DMS79 treated with DMSO at 0.1 percent for 48 hours (cell line): ENCODE measurements at regions not wholly inside any gene's neighbourhood (a gene's known extent, or its start where the extent isn't known, plus 50 kb on each side); places are given as distances from the start of the nearest gene placed in this dataset.

ENCODE experiments used
- DNase-seq: peaks from one replicate; lab custom pipeline; 2025; lab: John Stamatoyannopoulos, UW

DNA sequence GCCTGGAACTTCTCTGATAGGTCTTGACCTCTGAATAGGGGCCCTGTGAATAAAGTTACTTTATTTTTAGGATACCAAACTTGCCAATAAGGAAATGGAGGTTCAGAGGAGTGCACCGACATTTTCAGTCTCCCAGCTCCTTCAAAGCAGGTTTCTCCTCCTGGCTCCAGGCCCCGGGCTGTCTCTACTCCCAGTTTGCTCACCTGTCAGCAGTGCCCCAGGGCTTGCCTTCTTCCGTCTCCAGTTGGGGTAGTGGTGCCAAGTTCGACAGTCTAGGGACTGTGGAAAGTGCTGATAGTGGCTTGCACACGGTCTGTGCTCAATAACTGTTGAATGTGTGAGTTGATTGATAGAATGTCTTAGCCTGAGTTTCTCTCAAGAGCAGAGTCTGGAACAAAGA lies 149.2 kb downstream of the ACTL8 start:
- peak; percentile 25 for DNase-seq

DNA sequence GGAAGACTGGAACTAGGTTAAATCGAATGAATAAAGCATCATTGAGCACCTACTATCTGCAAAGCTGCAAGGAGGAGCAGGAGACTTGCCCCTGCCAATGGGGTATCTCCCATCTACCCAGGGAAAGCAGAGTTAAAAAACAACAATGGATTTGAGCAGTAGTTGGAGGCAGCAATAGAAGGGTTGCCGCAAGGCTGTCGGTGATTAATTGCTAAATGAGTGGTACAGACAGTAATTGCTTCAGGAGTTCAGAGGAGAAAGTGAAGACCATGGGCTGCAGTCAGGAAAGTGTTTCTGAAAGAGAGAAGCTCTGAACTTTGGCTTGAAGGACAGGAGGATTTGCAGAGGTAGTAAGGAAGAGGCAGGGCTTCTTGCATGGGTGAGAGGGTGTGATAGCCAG lies 152.9 kb downstream of the ACTL8 start:
- DNase-seq = no peak

DNA sequence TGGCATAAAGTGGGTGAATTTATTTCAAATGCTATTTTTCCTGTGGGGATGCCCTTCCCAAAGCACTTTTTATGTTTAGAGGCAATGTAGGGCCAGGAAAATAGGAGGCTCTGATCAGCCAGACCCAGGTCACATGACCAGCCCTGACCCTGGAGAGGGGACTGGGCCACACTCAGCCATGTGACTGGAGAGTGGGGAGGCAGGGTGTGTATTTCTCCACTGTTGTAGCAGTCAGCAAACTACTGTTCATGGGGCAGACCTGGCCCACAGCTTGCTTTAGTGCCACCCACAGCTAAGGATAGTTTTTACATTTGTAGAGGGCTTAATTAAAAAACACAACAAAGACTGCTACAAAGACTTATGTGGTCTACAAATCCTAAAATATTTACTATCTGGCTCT lies 153.8 kb downstream of the ACTL8 start:
- DNase-seq = no peak

GRCh38 chr1:17909634-17910033 lies 154.5 kb downstream of the ACTL8 start:
- no peak for DNase-seq

- peak; percentile 60 for DNase-seq
Measured at GRCh38 chr1:17911791-17912190, 156.7 kb downstream of the ACTL8 start.

DNA sequence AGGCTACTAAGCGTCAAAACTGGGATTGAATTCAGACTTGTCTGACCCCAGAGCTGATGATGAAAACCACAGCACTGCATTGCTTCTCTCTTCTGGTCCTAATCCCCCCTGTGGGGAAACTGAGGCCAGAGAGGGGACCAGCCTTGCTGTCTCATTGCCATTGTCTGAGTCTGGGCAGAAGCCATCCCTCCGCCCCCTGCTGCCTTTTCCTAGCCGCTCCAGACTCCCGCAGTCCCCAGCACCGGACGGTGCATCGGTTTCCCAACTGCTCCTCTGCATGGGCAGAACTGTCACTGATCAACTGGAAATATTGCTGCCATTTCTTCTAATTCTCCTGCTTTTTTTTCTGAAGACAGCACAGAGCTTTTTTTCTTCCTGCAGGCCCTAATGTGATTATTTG lies 157.4 kb downstream of the ACTL8 start:
- DNase-seq = no peak

DNA sequence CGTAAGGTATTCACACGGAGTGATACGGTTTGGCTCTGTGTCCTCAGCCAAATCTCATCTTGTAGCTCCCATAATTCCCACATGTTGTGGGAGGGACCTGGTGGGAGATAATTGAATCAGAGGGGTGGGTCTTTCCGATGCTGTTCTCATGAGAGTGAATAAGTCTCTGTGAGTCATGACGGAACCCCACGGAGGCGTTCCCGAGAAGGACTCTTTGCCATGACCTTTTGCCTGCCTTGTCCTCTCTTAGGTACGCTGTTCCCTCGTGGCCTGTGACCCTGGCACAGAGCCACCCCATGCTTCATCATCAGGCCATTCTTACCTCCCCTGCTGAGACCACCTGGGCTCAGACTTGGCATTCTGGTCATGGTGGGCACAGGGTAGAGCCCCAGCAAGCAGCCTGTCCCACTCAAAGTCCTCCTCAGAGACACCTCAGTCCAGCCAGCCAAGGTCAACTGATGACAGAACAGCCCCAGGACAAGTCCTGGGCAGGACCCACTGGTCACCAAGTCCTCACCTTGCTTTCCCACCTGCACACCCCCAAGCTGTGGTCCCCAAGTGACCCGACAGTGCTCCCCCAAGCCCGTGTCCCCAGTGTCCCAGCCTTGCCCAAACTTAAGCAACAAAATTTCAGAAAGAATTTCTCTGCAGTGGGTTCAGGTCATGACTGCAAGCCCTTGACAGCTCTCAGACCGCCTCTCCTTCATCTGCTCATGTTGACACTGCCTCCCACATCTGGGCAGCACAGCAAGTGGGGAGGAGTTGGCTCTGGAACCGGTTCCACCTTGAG lies 158.4 kb downstream of the ACTL8 start:
- DNase-seq = no peak

GRCh38 chr1:17914131-17914530 lies 159.0 kb downstream of the ACTL8 start:
- DNase-seq = no peak

DNA sequence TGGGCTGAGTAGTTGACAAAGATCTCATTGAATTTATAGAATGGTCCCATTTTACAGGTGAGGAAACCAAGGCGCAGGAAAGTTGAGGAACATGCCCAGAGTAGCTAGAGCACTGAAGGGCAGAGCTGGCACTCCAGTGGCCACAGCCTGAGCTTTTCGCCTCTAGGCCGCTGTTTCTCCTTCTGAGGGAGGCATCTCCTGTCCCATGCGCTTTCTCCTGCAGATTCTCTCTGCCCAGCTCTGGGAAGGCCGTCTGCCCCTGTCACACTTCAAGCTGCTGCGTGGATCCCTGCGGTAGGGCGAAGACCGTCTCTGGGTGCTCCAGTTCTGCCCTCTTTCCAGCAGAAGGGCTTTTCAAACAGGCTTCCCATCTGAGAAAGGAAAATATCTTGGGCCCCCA lies 159.9 kb downstream of the ACTL8 start:
- no peak for DNase-seq

GRCh38 chr1:17915511-17916197 lies 160.5 kb downstream of the ACTL8 start:
- DNase-seq = no peak

GRCh38 chr1:17916702-17917101 lies 161.6 kb downstream of the ACTL8 start:
- no peak for DNase-seq

DNA sequence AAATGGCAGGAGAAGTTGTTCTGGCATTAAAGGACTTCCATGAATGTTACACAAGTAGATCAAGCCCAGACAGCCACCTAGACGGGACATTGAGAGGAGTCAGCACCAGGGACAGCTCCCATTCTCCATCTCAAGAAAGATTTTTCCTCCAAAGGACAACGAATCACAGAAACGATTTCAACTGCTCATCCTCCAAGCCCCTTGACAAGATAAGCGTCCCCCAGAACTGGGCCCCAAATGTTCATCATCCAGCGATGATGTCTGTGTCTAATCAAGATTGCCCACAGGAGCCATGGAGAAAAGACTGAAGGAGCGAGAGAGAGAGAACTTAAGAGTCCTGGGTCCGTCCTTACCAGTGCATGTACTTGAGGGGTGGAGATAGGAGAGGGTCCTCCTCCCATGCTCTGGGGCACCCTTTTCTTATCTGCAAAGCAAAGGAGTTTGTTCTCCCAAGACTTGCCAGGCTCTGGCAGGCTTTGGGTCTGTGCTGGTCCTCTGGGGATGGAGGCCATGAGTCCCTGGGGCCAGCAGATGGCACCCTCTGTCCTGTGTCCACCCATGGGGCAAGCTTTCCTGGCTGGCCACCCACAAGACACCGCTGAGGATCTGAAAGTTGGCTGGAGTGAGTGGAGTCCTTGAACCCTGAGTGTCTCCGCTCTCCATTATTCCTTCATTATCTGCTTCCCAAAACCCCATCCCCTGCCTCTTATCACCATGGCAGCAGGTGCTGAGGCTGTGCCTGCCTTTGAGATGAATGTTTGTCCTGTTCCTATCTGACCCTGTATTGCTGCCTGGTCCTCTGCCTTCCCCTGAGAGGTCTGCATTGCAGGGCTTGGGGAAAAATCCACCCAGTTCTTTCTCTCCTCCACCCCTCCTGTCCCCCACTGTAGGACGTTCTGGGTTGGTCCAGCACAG lies 164.6 kb downstream of the ACTL8 start:
- DNase-seq = no peak

GRCh38 chr1:17920881-17921640 lies 165.9 kb downstream of the ACTL8 start:
- no peak for DNase-seq

DNA sequence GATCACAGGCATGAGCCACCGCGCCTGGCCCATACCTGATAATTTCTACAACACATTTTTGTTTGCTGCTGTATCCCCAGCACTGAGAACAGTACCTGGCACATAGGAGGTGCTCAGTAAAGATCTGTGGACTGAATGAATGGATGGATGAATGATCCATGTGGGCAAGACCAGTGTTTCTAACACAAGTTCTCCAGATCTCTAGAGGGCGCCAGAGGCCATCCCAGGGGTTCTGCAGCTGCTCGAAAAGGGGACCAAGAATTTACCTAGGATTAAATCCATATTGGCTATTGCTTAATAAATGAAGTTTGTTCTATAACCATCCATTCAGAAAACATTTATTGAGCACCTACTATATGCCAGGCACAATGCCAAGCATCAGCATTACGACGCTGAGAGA lies 167.7 kb downstream of the ACTL8 start:
- DNase-seq = peak; percentile 28

DNA sequence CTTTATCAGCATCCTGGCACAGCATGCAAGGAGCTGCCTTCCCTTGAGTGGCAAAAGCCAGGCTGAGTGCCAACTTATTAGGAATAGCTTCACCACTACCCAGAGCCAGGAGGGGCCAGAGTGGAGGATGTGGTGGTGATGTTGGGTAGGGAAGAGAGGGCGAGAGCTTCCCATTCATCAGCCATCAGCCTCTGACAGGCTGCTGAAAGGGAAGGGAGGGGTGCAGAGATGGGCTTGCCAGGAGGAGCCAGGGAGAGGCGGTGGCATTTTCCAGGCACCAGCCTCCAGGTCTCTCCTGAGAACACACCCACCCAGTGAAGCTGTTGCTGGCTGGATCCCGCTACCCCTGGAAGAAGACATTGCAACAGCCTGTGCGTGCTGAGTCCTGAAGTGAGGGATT lies 168.5 kb downstream of the ACTL8 start:
- peak; percentile 94 for DNase-seq

GRCh38 chr1:17924578-17924977 lies 169.4 kb downstream of the ACTL8 start:
- DNase-seq = no peak

DNA sequence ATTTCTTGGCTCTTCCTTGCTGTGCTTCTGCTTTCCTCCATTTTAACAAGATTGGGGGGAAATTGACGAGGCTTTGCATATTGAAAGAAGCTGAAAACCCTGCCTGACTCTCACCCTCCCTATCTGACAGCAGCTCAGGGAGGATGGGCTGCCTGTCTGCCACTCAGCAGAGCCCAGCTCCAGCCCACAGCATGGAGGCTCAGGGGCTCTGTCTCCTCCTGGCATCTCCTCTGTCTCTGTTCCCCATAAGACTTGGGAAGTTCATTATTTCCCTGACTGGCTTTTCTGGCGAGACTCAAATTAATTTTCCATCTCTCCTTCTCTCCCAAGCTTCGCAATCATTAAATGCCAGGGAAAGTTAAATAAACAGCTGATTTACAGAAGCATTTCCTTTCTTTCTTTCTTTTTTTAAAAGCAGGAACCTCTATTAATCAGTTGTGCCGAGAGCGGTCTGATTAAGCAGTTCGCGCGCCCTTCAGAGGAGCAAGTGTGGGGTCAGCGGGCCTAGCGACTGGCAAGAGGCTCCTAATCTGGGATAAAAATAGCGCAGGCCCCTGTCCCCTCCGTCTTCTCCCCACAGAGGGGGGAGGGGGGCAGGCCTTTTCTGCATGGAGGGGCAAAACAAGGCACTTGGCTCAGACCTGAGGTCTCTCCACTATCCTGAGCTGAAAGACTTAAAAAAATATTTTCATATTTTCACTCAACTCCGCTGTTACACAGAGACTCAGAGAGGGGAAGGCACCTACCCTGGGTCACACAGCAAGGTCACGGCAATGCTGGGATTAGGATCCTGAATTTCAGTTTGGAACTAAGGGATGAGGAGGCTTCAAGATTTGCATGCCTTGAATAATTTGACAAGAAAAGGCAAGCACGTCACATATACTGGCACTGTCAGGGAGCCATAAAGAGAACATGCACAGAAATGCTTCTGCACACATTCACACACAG lies 170.4 kb downstream of the ACTL8 start:
- no peak for DNase-seq

DNA sequence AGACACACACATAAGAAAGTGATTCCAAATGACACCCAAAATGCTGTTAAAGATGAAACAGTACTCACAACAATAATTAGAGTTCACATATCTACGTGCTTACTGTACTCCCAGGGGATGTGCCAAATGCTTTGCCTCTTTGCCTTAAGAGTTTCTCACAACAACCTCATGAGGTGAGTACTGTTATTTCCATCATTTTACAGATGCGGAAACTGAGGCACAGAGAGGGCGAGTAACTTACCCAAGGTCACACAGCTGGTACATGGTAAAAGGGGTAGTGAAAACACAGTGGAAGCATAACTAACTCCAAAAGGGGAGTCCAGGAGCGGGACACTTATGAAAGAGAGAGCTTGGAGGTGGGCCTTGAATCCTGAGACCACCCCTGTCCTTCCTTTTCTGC lies 171.8 kb downstream of the ACTL8 start:
- DNase-seq = no peak

DNA sequence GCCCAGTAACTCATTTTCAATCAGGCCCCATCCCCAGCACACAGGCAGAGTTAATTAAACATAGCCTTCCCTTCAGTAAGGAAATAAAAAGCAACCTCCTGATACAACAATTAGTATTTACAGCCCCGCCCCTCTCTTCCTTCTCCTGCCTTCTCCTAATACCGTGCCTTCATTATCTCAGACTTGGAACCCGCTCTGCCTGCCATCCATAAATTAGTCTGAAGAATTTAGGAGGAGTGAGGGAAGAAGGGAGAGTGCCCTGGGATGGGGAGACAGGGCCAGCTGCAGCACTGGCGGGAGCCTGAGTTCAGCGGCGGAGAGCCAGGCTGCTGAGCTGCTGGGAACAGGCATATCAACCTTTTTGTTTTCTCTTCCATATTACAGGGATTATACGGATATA lies 172.8 kb downstream of the ACTL8 start:
- DNase-seq = no peak

- peak; percentile 42 for DNase-seq
Measured at GRCh38 chr1:17929224-17929623, 174.1 kb downstream of the ACTL8 start.

- no peak for DNase-seq
Measured at GRCh38 chr1:17930635-17931034, 175.5 kb downstream of the ACTL8 start.
